ENCODE measurements at regions not wholly inside any gene's neighbourhood (a gene's known extent, or its start where the extent isn't known, plus 50 kb on each side); places are given as distances from the start of the nearest gene placed in this dataset.

GRCh38 chr12:75705749-75706711 is 194.6 kb upstream of the KRR1 start:
- H3K27ac ChIP-seq = no peak overlapping the region
- TF ChIP-seq CTCF (conservative IDR thresholded peaks at IDR 0.05) = no peak

GRCh38 chr12:75704664-75705063 is 193.3 kb upstream of the KRR1 start:
- no peak for TF ChIP-seq CTCF (conservative IDR thresholded peaks at IDR 0.05)
- H3K27ac ChIP-seq = no peak overlapping the region

- no peak for TF ChIP-seq CTCF (conservative IDR thresholded peaks at IDR 0.05)
- no peak overlapping the region for H3K27ac ChIP-seq
Measured at GRCh38 chr12:75704208-75704607, 192.8 kb upstream of the KRR1 start.

- no peak for TF ChIP-seq CTCF (conservative IDR thresholded peaks at IDR 0.05)
- no peak overlapping the region for H3K27ac ChIP-seq
Measured at GRCh38 chr12:75703131-75703530, 191.7 kb upstream of the KRR1 start.

GRCh38 chr12:75702477-75703093 is 191.2 kb upstream of the KRR1 start:
- no peak overlapping the region for H3K27ac ChIP-seq
- TF ChIP-seq CTCF (conservative IDR thresholded peaks at IDR 0.05) = no peak

- TF ChIP-seq CTCF (conservative IDR thresholded peaks at IDR 0.05) = no peak
- H3K27ac ChIP-seq = no peak overlapping the region
Measured at GRCh38 chr12:75701859-75702258, 190.4 kb upstream of the KRR1 start.

GRCh38 chr12:75699728-75700496 is 188.5 kb upstream of the KRR1 start:
- no peak overlapping the region for H3K27ac ChIP-seq
- TF ChIP-seq CTCF (conservative IDR thresholded peaks at IDR 0.05) = no peak
